AG04449 (cell line): ENCODE measurements at regions not wholly inside any gene's neighbourhood (a gene's known extent, or its start where the extent isn't known, plus 50 kb on each side); places are given as distances from the start of the nearest gene placed in this dataset.

Experiments used
- CTCF ChIA-PET: fragments of 350-600 bp; formaldehyde crosslinking; extraction: SDS; loops from one replicate; lab custom pipeline; 2021; ENCODE audit warnings: antibody characterized with exemption; lab: Yijun Ruan, JAX
- POLR2A ChIA-PET: fragments of 400-600, 350-600 bp; formaldehyde crosslinking; extraction: SDS; loops from one replicate; lab custom pipeline; 2020; ENCODE audit warnings: antibody characterized with exemption, inconsistent platforms; lab: Yijun Ruan, JAX
- DNase-seq: peaks from one replicate; pipeline ENCODE4 v3.0.0-alpha.2; 2010; ENCODE audit warnings: low read depth, low spot score
- H3K4me3 ChIP-seq: 2 replicates; pipeline ENCODE4 v1.5.1; 2011; ENCODE audit warnings: low read depth, mild to moderate bottlenecking, control low read depth, low read length
- TF ChIP-seq, protein P1 (sequence below): IDR thresholded peaks from one replicate; pipeline ENCODE4 v1.5.1; 2011; ENCODE audit warnings: mild to moderate bottlenecking, moderate library complexity, low read length, control low read depth, inconsistent platforms; ENCODE audit not compliant: insufficient read depth; ENCODE audit errors: missing control alignments

DNA sequence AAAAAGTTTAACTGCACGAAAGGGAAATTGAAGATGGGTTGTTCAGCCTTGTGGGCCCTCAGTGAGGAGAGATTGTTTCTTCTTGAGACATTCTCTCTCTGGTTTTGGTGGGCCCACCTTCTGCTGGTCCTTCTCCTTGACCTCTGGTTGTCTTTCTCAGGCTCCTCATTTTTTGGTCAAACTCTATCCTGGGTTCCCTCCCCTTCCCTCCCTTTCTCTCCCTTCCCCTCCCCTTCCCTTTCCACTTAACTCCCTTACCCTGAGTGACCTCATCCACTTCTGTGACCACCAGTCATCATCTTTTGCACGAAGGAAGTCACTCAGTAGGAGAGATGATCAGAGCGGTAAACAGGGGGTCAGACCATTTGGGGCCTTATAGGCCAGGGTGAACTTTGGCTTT lies 71.5 kb upstream of the RALY start:
- ChIA-PET POLR2A (no interaction called here), CTCF (no interaction called here)
- DNase-seq, result no peak
- TF ChIP-seq, protein P1, sequence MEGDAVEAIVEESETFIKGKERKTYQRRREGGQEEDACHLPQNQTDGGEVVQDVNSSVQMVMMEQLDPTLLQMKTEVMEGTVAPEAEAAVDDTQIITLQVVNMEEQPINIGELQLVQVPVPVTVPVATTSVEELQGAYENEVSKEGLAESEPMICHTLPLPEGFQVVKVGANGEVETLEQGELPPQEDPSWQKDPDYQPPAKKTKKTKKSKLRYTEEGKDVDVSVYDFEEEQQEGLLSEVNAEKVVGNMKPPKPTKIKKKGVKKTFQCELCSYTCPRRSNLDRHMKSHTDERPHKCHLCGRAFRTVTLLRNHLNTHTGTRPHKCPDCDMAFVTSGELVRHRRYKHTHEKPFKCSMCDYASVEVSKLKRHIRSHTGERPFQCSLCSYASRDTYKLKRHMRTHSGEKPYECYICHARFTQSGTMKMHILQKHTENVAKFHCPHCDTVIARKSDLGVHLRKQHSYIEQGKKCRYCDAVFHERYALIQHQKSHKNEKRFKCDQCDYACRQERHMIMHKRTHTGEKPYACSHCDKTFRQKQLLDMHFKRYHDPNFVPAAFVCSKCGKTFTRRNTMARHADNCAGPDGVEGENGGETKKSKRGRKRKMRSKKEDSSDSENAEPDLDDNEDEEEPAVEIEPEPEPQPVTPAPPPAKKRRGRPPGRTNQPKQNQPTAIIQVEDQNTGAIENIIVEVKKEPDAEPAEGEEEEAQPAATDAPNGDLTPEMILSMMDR, result no peak
- no peak overlapping the region for H3K4me3 ChIP-seq

DNA sequence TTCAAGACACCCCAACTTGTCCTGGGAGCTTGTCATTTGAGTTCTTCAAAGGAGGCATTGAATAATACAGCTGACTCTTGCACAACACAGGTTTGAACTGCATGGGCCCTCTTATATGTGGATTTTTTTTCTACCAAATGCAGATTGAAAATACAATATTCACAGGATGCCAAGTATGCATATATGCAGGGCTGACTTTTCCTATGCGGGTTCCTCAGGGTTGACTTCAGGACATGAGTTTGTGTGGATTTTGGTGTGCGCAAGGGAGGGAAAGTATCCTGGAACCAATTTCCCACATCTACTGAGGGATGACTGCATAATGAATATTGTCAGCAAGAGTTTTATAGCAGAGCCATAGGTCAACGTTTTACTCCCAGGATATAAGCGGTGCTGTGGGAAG lies 70.0 kb upstream of the RALY start:
- POLR2A ChIA-PET, result no interaction called here
- CTCF ChIA-PET, result no interaction called here
- no peak for DNase-seq
- no peak overlapping the region for H3K4me3 ChIP-seq
- TF ChIP-seq, protein P1, result no peak

DNA sequence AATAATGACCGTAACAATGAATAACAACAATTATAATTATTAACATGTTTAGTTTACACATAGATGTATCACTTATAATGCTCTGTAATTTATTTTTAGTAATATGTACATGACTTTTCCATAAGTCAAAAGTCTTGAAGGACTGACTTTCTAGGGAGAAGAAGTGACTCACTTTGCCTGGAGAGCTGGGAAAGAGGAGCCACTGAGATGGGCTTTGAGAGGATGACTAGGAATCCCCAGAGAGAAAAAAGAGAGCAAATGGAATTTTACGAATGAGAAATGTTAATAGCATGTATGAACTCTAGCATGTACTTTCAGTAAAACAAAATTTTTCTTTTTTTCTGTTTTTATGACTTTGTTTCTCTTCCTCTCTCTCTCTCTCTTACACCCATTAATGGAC lies 67.8 kb upstream of the RALY start:
- no peak for DNase-seq
- CTCF ChIA-PET, result interaction anchor here (1.2 to 1.7 kb wide), 2 partner anchors 9 to 188 kb away, joined by 3 to 4 read pairs; no protein-coding TSS in a partner anchor
- TF ChIP-seq, protein P1, result no peak
- POLR2A ChIA-PET, result no interaction called here
- no peak overlapping the region for H3K4me3 ChIP-seq

DNA sequence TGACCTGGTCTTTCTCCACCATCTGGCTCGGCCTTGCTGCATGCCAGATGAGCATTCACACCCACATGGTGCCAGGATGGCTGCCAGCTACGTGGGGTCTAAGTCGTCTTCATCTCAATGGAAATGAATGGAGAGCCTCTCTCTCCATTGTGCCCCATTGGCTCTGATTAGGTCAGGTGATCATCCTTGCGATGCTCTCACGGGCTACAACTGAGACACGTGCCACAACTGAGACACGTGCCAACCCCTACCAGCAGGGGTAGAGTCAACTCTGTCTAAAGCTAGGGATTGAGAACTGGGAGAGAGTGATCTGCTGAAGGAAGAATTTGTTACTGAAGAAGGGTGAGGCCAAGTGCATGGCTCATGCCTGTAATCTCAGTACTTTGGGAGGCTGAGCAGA lies 67.3 kb upstream of the RALY start:
- ChIA-PET POLR2A (no interaction called here), CTCF (interaction anchor here (0.9 to 1.7 kb wide), 3 partner anchors 9 to 187 kb away, joined by 3 to 4 read pairs (median 3); no protein-coding TSS in a partner anchor)
- TF ChIP-seq, protein P1, result no peak
- no peak for DNase-seq
- H3K4me3 ChIP-seq, result no peak overlapping the region

DNA sequence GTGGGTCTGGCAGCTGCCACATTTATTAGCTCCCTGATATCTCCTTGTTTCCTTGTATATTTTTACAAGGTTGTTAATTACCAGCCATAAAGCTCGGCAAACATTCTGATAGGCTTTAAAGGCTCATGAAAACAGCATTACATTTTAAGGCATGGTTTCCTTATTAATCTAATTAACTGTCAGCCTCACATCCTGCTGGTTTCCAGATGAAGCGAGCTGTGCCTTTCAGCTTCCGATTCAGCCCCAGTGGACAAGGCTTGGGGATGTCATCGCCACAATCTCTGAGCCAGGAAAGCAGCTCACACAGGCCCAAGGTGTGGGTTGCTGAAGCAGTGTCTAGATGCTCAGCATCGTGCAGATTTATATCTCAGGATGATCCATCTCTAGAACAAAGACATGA lies 66.0 kb upstream of the RALY start:
- no peak for DNase-seq
- CTCF ChIA-PET, result interaction anchor here (0.9 to 1.2 kb wide), 4 partner anchors 13 to 143 kb away, joined by 3 to 4 read pairs (median 3); no protein-coding TSS in a partner anchor
- TF ChIP-seq, protein P1, result no peak
- H3K4me3 ChIP-seq, result no peak overlapping the region
- POLR2A ChIA-PET, result no interaction called here

DNA sequence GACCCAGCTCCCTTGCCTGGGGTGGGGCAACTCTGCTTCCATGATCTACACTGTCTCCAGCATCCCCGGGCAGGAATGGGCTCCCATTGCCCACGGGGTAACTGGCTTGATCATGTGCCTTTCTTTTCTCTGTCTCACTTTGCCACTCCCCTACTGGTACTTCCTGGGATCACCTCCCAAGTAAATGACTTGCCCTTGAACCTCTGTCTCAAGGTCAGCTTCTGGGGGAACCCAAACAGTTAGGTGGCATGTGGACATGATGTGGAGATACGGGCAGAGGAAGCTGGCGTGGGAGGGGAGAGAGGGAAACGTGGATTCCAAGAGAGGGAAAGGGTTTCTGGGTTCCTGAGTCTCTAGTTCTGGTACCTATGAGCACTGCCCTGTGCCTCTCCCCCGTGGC lies 63.8 kb upstream of the RALY start:
- no peak overlapping the region for H3K4me3 ChIP-seq
- DNase-seq, result no peak
- ChIA-PET CTCF (interaction anchor here (0.6 to 2.9 kb wide), 4 partner anchors 9 to 265 kb away, joined by 3 to 10 read pairs (median 3); no protein-coding TSS in a partner anchor), POLR2A (no interaction called here)
- TF ChIP-seq, protein P1, result no peak
